Astrocyte (in vitro differentiated cells and primary cell): ENCODE measurements at regions not wholly inside any gene's neighbourhood (a gene's known extent, or its start where the extent isn't known, plus 50 kb on each side); places are given as distances from the start of the nearest gene placed in this dataset.

Experiments
- DNase-seq: peaks from one replicate; pipeline ENCODE4 v3.0.0-alpha.2; 2010; ENCODE audit warnings: low read depth
- FAIRE-seq: peaks from 2 replicates; lab custom pipeline; 2011; peaks lifted over from hg19 to GRCh38; lab: Jason Lieb, UNC
- H2AFZ ChIP-seq: 2 replicates; pipeline ENCODE4 v1.6.0; 2012; ENCODE audit warnings: low read depth, low read length, inconsistent platforms
- H3K27ac ChIP-seq: 2 replicates; pipeline ENCODE4 v1.5.1; 2011; ENCODE audit warnings: low read depth, low read length, inconsistent platforms
- H3K27me3 ChIP-seq: 2 replicates; pipeline ENCODE4 v1.6.0; 2011; ENCODE audit warnings: low read length, inconsistent platforms; ENCODE audit not compliant: insufficient read depth
- H3K36me3 ChIP-seq: 2 replicates; pipeline ENCODE4 v1.5.1; 2011; ENCODE audit warnings: low read length, inconsistent platforms; ENCODE audit not compliant: insufficient read depth
- H3K4me1 ChIP-seq: 2 replicates; pipeline ENCODE4 v1.5.1; 2011; ENCODE audit warnings: low read length, inconsistent platforms; ENCODE audit not compliant: insufficient read depth
- H3K4me2 ChIP-seq: 2 replicates; pipeline ENCODE4 v1.6.0; 2012; ENCODE audit warnings: low read length, inconsistent platforms
- H3K4me3 ChIP-seq: 2 replicates; pipeline ENCODE4 v1.5.1; 2011; ENCODE audit warnings: low read depth, mild to moderate bottlenecking, low read length, inconsistent platforms; ENCODE audit not compliant: insufficient read depth
- H3K79me2 ChIP-seq: 2 replicates; pipeline ENCODE4 v1.6.0; 2012; ENCODE audit warnings: mild to moderate bottlenecking, low read length, inconsistent platforms; ENCODE audit not compliant: insufficient read depth
- H3K9ac ChIP-seq: 2 replicates; pipeline ENCODE4 v1.6.0; 2012; ENCODE audit warnings: mild to moderate bottlenecking, low read length, inconsistent platforms
- H3K9me3 ChIP-seq: 2 replicates; pipeline ENCODE4 v1.5.1; 2012; ENCODE audit warnings: low read depth, mild to moderate bottlenecking, low read length, inconsistent platforms; ENCODE audit not compliant: insufficient read depth
- H4K20me1 ChIP-seq: 2 replicates; pipeline ENCODE4 v1.6.0; 2012; ENCODE audit warnings: low read length, inconsistent platforms; ENCODE audit not compliant: insufficient read depth
- H3K27ac Mint-ChIP-seq: one replicate; pipeline ENCODE4 v1.8.0; 2021; ENCODE audit warnings: mild to moderate bottlenecking, mixed read lengths; ENCODE audit not compliant: unreplicated experiment
- H3K27me3 Mint-ChIP-seq: one replicate; pipeline ENCODE4 v1.8.0; 2021; ENCODE audit warnings: low read depth, mixed read lengths; ENCODE audit not compliant: unreplicated experiment
- H3K36me3 Mint-ChIP-seq: one replicate; pipeline ENCODE4 v1.8.0; 2021; ENCODE audit warnings: low read depth, mixed read lengths; ENCODE audit not compliant: unreplicated experiment
- H3K4me1 Mint-ChIP-seq: one replicate; pipeline ENCODE4 v1.8.0; 2021; ENCODE audit warnings: low read depth, mixed read lengths; ENCODE audit not compliant: unreplicated experiment
- H3K4me3 Mint-ChIP-seq: one replicate; pipeline ENCODE4 v1.8.0; 2021; ENCODE audit warnings: mild to moderate bottlenecking, moderate library complexity, mixed read lengths; ENCODE audit not compliant: unreplicated experiment
- H3K9me3 Mint-ChIP-seq: one replicate; pipeline ENCODE4 v1.8.0; 2021; ENCODE audit warnings: mild to moderate bottlenecking, mixed read lengths; ENCODE audit not compliant: unreplicated experiment
- EZH2 ChIP-seq: IDR thresholded peaks from 2 replicates; pipeline ENCODE4 v1.6.1; 2012; ENCODE audit warnings: mild to moderate bottlenecking, low read length, inconsistent platforms; ENCODE audit not compliant: insufficient read depth
- TF ChIP-seq, protein P1 (sequence below): IDR thresholded peaks from 2 replicates; pipeline ENCODE4 v1.5.1; 2011; ENCODE audit warnings: low read depth, mild to moderate bottlenecking, inconsistent platforms, low read length, moderate library complexity; ENCODE audit not compliant: insufficient read depth

DNA sequence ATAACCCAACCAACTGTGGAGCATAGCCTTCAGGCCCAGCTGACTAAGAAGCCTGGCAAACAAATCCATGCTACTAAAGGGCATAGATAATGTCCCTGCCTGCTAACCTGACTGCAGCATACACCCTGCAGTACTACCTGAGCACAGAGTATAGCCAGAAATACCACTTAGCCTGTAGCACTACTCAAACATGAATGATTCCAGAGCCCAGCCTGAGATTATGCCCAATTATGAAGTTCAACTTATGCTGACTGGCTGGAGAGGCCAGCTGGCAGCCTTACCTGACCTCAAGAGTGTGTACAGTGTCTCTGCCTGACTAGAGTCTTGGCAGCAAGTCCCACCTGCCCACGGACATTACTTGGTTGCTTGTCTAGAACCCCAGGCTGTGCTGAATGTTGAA lies 1265.3 kb downstream of the CDH11 start:
- Histone ChIP-seq H2AFZ (no peak overlapping the region), H3K4me2 (no peak overlapping the region), H3K36me3 (no peaks in the 10 kb centered on the region), H3K27ac (no peak overlapping the region), H3K4me3 (no peak overlapping the region), H3K4me1 (no peaks in the 10 kb centered on the region), H3K27me3 (no peaks in the 10 kb centered on the region), H4K20me1 (no peaks in the 10 kb centered on the region), H3K9me3 (no peaks in the 10 kb centered on the region), H3K9ac (no peak overlapping the region), H3K79me2 (no peaks in the 10 kb centered on the region)
- no peaks in the 10 kb centered on the region for H3K36me3 Mint-ChIP-seq
- H3K27me3 Mint-ChIP-seq = no peaks in the 10 kb centered on the region
- no peaks in the 10 kb centered on the region for H3K4me1 Mint-ChIP-seq
- no peak for FAIRE-seq
- H3K9me3 Mint-ChIP-seq = no peaks in the 10 kb centered on the region
- H3K4me3 Mint-ChIP-seq = no peak overlapping the region
- no peak for DNase-seq
- no peak for TF ChIP-seq EZH2
- TF ChIP-seq, protein P1, sequence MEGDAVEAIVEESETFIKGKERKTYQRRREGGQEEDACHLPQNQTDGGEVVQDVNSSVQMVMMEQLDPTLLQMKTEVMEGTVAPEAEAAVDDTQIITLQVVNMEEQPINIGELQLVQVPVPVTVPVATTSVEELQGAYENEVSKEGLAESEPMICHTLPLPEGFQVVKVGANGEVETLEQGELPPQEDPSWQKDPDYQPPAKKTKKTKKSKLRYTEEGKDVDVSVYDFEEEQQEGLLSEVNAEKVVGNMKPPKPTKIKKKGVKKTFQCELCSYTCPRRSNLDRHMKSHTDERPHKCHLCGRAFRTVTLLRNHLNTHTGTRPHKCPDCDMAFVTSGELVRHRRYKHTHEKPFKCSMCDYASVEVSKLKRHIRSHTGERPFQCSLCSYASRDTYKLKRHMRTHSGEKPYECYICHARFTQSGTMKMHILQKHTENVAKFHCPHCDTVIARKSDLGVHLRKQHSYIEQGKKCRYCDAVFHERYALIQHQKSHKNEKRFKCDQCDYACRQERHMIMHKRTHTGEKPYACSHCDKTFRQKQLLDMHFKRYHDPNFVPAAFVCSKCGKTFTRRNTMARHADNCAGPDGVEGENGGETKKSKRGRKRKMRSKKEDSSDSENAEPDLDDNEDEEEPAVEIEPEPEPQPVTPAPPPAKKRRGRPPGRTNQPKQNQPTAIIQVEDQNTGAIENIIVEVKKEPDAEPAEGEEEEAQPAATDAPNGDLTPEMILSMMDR = no peak
- H3K27ac Mint-ChIP-seq = no peak overlapping the region

DNA sequence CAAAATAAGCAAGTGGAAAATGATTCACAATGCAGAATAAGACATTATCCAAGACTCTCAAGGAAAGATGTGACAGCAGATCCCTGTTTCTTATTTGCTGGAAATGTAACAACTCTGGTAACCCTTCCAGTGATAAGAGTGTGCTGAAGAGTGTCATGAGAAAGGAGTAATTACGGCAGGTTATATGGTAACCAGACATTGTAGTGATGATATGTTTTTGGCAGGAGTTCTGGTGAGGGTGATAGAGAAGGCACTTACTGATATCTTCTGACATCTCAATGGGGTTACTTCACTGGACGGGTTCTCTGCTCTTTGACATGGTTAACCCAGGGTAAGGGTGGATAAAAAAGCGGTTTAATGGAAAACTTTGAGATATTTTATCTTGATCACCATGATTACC lies 1270.9 kb downstream of the CDH11 start:
- DNase-seq = no peak
- no peak for TF ChIP-seq EZH2
- TF ChIP-seq, protein P1 = no peak

DNA sequence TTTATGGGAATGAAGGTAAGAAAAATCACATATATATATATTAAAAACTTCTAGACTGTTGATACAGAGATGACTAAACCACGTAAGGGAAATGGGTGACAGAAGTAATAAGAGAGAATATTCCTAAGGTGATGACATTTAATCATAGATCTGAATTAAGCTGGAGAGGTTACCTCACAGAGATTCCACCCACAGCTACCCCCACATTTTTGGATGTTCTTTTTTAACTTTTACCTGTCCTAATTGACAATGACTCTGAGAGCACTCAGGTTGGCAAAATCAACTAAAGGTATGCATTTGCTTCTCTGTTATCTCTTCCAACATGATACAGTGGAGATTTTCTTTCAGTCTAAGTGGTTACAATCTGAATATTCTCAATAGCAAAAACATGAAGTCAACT lies 1280.6 kb downstream of the CDH11 start:
- Histone ChIP-seq H3K79me2 (no peaks in the 10 kb centered on the region), H3K9me3 (no peaks in the 10 kb centered on the region), H3K4me2 (no peak overlapping the region), H3K9ac (no peak overlapping the region), H3K4me1 (no peaks in the 10 kb centered on the region), H3K27me3 (no peaks in the 10 kb centered on the region), H4K20me1 (no peaks in the 10 kb centered on the region), H2AFZ (no peak overlapping the region), H3K27ac (no peak overlapping the region), H3K36me3 (no peaks in the 10 kb centered on the region), H3K4me3 (no peak overlapping the region)
- H3K9me3 Mint-ChIP-seq = peaks cover 10% of the 10 kb centered on the region
- no peaks in the 10 kb centered on the region for H3K4me1 Mint-ChIP-seq
- no peak overlapping the region for H3K27ac Mint-ChIP-seq
- no peak overlapping the region for H3K4me3 Mint-ChIP-seq
- no peaks in the 10 kb centered on the region for H3K27me3 Mint-ChIP-seq
- H3K36me3 Mint-ChIP-seq = no peaks in the 10 kb centered on the region
- TF ChIP-seq, protein P1 = no peak
- no peak for TF ChIP-seq EZH2
- no peak for FAIRE-seq
- no peak for DNase-seq

More for the DNA sequence above, 1270.9 kb downstream of the CDH11 start:
- H3K27ac ChIP-seq = no peak overlapping the region
- no peaks in the 10 kb centered on the region for H3K4me1 Mint-ChIP-seq
- H4K20me1 ChIP-seq = no peaks in the 10 kb centered on the region
- no peak overlapping the region for H3K4me3 ChIP-seq
- no peaks in the 10 kb centered on the region for H3K9me3 Mint-ChIP-seq
- no peaks in the 10 kb centered on the region for H3K4me1 ChIP-seq
- H3K4me3 Mint-ChIP-seq = no peak overlapping the region
- H3K27me3 Mint-ChIP-seq = no peaks in the 10 kb centered on the region
- H3K79me2 ChIP-seq = no peaks in the 10 kb centered on the region
- H3K4me2 ChIP-seq = no peak overlapping the region
- H3K27ac Mint-ChIP-seq = no peak overlapping the region
- H3K9ac ChIP-seq = no peak overlapping the region
- FAIRE-seq = no peak
- no peaks in the 10 kb centered on the region for H3K36me3 Mint-ChIP-seq
- H3K27me3 ChIP-seq = no peaks in the 10 kb centered on the region
- H3K9me3 ChIP-seq = no peaks in the 10 kb centered on the region
- no peak overlapping the region for H2AFZ ChIP-seq
- H3K36me3 ChIP-seq = no peaks in the 10 kb centered on the region
